ENCODE measurements at regions not wholly inside any gene's neighbourhood (a gene's known extent, or its start where the extent isn't known, plus 50 kb on each side); places are given as distances from the start of the nearest gene placed in this dataset.
"Not testable (repeated sequence)": the region's sequence is repeated elsewhere in the genome, so short reads cannot be mapped to it uniquely, and the experiment has no call there.

DNA sequence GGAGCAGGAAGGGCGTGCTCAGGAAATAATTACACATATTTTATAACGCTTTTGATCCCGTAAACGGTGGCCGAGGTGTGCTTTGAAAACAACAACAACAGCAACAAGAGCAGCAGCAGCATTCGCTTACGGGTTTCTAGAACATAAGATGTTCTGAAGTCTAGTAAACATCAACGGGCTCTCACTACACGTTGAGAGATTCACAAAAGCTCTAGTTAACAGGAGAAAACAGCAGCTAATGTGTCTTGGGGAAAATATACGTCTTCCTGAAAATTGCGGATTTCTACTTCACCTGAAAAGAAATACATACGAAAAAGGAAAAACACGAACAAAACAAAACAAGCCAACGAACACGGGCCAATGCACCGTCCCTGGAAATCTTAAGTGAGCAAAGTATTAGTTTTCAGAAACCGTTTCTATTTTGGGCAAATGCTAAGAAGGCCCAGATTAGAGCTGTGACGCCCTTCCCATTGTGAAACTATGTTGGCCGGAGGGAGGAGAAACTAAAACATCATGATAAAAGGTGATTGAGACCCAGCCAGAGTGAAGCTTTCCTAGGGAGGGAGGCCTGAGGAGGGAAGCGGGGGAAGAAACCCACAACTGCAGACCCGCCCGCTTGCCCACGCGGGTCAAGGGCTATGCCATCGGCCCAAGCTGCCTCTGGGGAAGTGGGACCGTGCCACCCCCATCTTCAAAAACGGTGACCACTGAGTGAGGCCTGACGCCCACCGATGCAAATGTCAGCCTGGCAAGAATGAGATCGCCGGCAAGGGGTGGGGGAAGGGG is 105.9 kb upstream of the ANKRD30BL start:
- TF ChIP-seq, protein P1, sequence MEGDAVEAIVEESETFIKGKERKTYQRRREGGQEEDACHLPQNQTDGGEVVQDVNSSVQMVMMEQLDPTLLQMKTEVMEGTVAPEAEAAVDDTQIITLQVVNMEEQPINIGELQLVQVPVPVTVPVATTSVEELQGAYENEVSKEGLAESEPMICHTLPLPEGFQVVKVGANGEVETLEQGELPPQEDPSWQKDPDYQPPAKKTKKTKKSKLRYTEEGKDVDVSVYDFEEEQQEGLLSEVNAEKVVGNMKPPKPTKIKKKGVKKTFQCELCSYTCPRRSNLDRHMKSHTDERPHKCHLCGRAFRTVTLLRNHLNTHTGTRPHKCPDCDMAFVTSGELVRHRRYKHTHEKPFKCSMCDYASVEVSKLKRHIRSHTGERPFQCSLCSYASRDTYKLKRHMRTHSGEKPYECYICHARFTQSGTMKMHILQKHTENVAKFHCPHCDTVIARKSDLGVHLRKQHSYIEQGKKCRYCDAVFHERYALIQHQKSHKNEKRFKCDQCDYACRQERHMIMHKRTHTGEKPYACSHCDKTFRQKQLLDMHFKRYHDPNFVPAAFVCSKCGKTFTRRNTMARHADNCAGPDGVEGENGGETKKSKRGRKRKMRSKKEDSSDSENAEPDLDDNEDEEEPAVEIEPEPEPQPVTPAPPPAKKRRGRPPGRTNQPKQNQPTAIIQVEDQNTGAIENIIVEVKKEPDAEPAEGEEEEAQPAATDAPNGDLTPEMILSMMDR (IDR thresholded peaks at IDR 0.05 in 8 of 11, conservative IDR thresholded peaks at IDR 0.05 in 3 of 11) = not testable (repeated sequence)
- TF ChIP-seq POLR2A, POLR2AphosphoS5 (IDR thresholded peaks at IDR 0.05): not testable (repeated sequence)

All from spleen (tissue), 7 donors.